Activated CD4-positive, alpha-beta T cell treated with anti-CD3 and anti-CD28 coated beads, Interleukin-2, amount 10 ng/mL, durations not matched to agents 24 days and 14 days (primary cell): ENCODE measurements at regions not wholly inside any gene's neighbourhood (a gene's known extent, or its start where the extent isn't known, plus 50 kb on each side); places are given as distances from the start of the nearest gene placed in this dataset.
"Not testable (repeated sequence)": the region's sequence is repeated elsewhere in the genome, so short reads cannot be mapped to it uniquely, and the experiment has no call there.

Experiments used
- DNase-seq: peaks from one replicate; pipeline ENCODE4 v3.0.0; 2022
- H3K27ac Mint-ChIP-seq: one replicate; pipeline ENCODE4 v1.8.0; 2022; ENCODE audit warnings: mild to moderate bottlenecking, mixed read lengths
- H3K27me3 Mint-ChIP-seq: one replicate; pipeline ENCODE4 v1.8.0; 2022; ENCODE audit warnings: mixed read lengths
- H3K36me3 Mint-ChIP-seq: one replicate; pipeline ENCODE4 v1.8.0; 2022; ENCODE audit warnings: low read depth, mild to moderate bottlenecking, mixed read lengths
- H3K4me1 Mint-ChIP-seq: one replicate; pipeline ENCODE4 v1.8.0; 2021; ENCODE audit warnings: mixed read lengths
- H3K4me3 Mint-ChIP-seq: one replicate; pipeline ENCODE4 v1.8.0; 2022; ENCODE audit warnings: mild to moderate bottlenecking, moderate library complexity, mixed read lengths
- H3K9me3 Mint-ChIP-seq: one replicate; pipeline ENCODE4 v1.8.0; 2021; ENCODE audit warnings: mixed read lengths
- intact Hi-C: fragments of 100-400 bp; cut with micrococcal nuclease; formaldehyde crosslinking; loops from one replicate; pipeline ENCODE4 v1.15.1; 2023

DNA sequence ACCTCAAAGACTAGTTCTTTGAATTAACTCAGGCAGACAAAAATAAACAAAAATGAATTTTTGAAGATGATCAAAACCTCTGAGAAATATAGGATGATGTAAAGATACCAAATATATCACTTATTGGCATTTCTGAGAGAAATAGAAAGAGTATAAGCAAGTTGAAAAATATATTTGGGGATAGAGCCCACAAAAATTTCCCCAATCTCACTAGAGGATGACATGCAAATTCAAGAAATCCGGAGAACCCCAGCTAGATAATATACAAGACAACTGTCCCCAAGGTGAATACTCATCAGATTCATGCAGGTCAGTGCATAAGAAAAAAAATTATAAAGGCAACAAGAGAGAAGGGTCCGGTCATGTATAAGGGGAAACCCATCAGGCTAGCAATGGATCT is 129.1 kb downstream of the CXXC4 start:
- no peak overlapping the region for H3K27ac Mint-ChIP-seq
- no peaks in the 10 kb centered on the region for H3K36me3 Mint-ChIP-seq
- intact Hi-C loops, result no loop called here
- H3K9me3 Mint-ChIP-seq, result peaks cover 3% of the 10 kb centered on the region
- no peaks in the 10 kb centered on the region for H3K27me3 Mint-ChIP-seq
- no peak for DNase-seq
- no peaks in the 10 kb centered on the region for H3K4me1 Mint-ChIP-seq
- H3K4me3 Mint-ChIP-seq, result no peak overlapping the region

DNA sequence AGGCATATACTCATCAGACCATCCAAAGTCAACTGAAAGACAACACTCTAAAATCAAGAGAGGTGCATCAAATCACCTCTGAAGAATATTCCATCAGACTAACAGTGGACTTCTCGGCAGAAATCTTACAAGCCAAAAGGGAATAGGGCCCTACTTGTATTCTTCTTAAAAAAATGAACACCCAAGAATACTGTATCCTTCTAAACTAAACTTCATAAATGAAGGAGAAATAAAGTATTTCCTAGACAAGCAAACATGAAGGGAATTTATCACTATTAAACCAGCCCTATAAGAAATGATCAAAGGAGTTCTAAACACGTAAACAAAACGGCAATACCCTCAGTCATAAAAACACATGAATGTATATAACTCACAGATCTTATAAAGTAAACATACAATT is 141.2 kb downstream of the CXXC4 start:
- DNase-seq, result no peak
- intact Hi-C loops, result no loop called here
- Mint-ChIP-seq H3K27ac (no peak overlapping the region), H3K4me1 (no peaks in the 10 kb centered on the region), H3K36me3 (no peaks in the 10 kb centered on the region), H3K4me3 (no peak overlapping the region), H3K9me3 (no peaks in the 10 kb centered on the region), H3K27me3 (no peaks in the 10 kb centered on the region)

DNA sequence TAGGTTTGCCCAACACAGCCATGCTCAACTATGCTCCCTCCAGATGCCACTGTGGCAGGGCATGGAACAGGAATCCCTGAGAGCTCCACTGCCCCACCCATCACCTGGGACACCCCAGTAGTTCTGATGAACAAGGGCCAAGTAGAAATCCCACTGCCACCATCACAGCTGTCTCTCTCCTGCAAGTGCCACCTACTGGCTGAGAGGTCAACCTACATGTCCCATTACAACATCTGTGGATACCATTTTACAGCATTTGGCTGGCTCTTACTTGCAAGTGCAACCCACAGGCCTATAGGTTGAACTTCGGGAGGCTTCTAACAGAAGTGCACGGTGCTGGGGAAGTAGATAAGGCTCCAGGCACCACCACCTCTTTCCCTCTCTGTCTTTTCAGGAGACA is 142.5 kb downstream of the CXXC4 start:
- H3K4me3 Mint-ChIP-seq, result no peak overlapping the region
- no peak for DNase-seq
- no peaks in the 10 kb centered on the region for H3K4me1 Mint-ChIP-seq
- H3K9me3 Mint-ChIP-seq, result no peaks in the 10 kb centered on the region
- intact Hi-C loops, result no loop called here
- no peak overlapping the region for H3K27ac Mint-ChIP-seq
- no peaks in the 10 kb centered on the region for H3K36me3 Mint-ChIP-seq
- no peaks in the 10 kb centered on the region for H3K27me3 Mint-ChIP-seq

GRCh38 chr4:104351706-104352105 is 143.0 kb downstream of the CXXC4 start:
- no peaks in the 10 kb centered on the region for H3K9me3 Mint-ChIP-seq
- no peaks in the 10 kb centered on the region for H3K36me3 Mint-ChIP-seq
- no peaks in the 10 kb centered on the region for H3K4me1 Mint-ChIP-seq
- no peaks in the 10 kb centered on the region for H3K27me3 Mint-ChIP-seq
- intact Hi-C loops, result no loop called here
- no peak overlapping the region for H3K4me3 Mint-ChIP-seq
- H3K27ac Mint-ChIP-seq, result no peak overlapping the region
- no peak for DNase-seq

- Mint-ChIP-seq H3K36me3 (no peaks in the 10 kb centered on the region), H3K4me1 (no peaks in the 10 kb centered on the region), H3K4me3 (no peak overlapping the region), H3K9me3 (no peaks in the 10 kb centered on the region), H3K27me3 (no peaks in the 10 kb centered on the region), H3K27ac (no peak overlapping the region)
- intact Hi-C loops, result no loop called here
- DNase-seq, result no peak
Observed at GRCh38 chr4:104345598-104346242, 149.0 kb downstream of the CXXC4 start.

DNA sequence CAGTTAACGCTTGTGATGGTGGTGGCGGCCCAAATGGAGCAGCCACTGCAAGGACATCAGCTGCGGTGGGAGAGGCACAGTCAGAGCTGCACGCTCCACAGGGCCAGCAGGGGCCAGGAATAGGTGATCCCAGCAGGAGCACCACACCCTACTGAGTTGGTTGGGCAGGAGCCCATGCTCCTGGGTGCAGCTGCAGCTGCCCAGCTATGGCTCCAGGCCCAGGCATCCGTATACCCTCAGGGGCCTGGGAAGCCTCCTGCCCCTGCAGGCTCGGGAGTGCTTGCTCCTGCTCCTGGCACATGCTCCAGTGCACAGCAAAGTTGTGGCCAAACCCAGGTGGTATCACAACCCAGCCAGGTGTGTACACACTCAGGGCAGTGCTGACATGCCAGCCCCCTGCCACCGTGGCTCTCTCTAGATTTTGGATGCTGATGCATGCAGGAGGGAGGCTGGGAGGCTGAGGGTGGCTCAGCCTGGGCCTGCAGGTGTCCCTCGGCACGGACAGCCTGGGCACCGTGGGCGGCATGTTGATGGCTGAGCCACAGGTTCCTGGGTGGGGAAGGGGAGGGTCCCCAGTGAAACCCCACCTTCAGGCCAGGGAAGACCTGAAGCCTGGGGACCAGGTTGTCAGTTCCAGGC is 150.2 kb downstream of the CXXC4 start:
- intact Hi-C loops, result no loop called here
- H3K9me3 Mint-ChIP-seq, result no peaks in the 10 kb centered on the region
- H3K36me3 Mint-ChIP-seq, result no peaks in the 10 kb centered on the region
- H3K27ac Mint-ChIP-seq, result no peak overlapping the region
- no peak overlapping the region for H3K4me3 Mint-ChIP-seq
- no peak for DNase-seq
- H3K4me1 Mint-ChIP-seq, result no peaks in the 10 kb centered on the region
- no peaks in the 10 kb centered on the region for H3K27me3 Mint-ChIP-seq

GRCh38 chr4:104334410-104334809 is 160.3 kb downstream of the CXXC4 start:
- DNase-seq, result no peak
- Mint-ChIP-seq H3K27ac (no peak overlapping the region), H3K4me1 (no peaks in the 10 kb centered on the region), H3K4me3 (no peak overlapping the region), H3K27me3 (no peaks in the 10 kb centered on the region), H3K36me3 (no peaks in the 10 kb centered on the region), H3K9me3 (peaks cover 10% of the 10 kb centered on the region)
- intact Hi-C loops, result no loop called here

DNA sequence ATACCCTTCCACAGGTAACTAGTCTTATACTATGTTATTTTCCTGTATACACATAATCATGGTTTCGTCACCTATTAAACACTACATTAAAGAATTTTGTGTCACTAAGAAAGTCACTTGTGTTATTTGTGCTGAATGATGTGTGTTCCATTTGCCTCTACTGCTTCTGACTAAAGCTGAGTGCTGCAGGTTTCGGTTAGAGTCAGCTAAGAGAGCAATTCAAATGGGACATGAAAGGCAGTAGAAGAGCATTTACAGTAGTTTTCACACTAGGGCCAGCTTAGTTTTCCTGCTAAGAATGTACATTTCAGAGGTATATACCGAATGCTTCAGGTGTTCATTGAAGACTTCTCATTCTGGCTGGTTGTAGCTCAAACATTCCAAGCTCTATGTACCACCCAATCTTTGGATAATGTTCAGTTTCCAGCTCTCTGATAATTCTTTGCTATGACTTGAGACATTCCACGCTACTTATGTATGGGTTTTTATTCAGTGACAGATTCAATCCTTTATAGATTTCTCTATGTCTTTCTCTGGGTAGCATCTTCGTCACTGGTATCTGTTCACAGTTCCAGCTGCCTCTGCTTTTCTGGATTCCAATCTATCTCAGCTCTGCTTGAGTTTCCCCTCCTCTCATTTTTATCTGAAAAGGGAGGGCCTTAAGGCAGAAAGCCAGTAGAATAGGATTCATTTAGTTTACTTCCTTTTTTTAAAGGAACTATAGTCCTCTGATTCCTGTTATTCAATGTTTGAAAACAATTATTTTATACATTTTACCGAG is 164.4 kb downstream of the CXXC4 start:
- Mint-ChIP-seq H3K27ac (no peak overlapping the region), H3K4me1 (no peaks in the 10 kb centered on the region), H3K27me3 (no peaks in the 10 kb centered on the region), H3K9me3 (peaks cover 16% of the 10 kb centered on the region), H3K36me3 (no peaks in the 10 kb centered on the region), H3K4me3 (no peak overlapping the region)
- DNase-seq, result no peak
- intact Hi-C loops, result no loop called here

DNA sequence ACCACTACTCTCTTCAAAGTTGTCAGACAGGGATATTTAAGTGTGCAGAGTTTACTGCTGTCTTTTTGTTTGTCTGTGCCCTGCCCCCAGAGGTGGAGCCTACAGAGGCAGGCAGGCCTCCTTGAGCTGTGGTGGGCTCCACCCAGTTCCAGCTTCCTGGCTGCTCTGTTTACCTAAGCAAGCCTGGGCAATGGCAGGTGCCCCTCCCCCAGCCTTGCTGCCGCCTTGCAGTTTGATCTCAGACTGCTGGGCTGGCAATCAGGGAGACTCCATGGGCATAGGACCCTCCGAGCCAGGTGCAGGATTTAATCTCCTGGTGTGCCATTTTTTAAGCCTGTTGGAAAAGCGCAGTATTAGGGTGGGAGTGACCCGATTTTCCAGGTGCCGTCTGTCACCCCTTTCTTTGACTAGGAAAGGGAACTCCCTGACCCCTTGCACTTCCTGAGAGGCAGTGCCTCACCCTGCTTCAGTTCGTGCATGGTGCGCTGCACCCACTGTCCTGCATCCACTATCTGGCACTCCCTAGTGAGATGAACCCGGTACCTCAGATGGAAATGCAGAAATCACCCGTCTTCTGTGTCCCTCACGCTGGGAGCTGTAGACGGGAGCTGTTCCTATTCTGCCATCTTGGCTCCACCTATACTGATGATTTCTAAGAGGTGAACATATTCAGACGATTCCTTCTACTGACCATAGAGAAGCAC is 167.6 kb downstream of the CXXC4 start:
- H3K36me3 Mint-ChIP-seq, H3K4me3 Mint-ChIP-seq, H3K9me3 Mint-ChIP-seq, H3K4me1 Mint-ChIP-seq, intact Hi-C loops, DNase-seq, H3K27me3 Mint-ChIP-seq, H3K27ac Mint-ChIP-seq: not testable (repeated sequence)

- H3K4me3 Mint-ChIP-seq, result no peak overlapping the region
- H3K27ac Mint-ChIP-seq, result no peak overlapping the region
- H3K4me1 Mint-ChIP-seq, result no peaks in the 10 kb centered on the region
- DNase-seq, result no peak
- H3K9me3 Mint-ChIP-seq, result no peaks in the 10 kb centered on the region
- intact Hi-C loops, result no loop called here
- H3K36me3 Mint-ChIP-seq, result no peaks in the 10 kb centered on the region
- H3K27me3 Mint-ChIP-seq, result no peaks in the 10 kb centered on the region
Observed at GRCh38 chr4:104302731-104303130, 192.0 kb downstream of the CXXC4 start.

GRCh38 chr4:104294811-104295210 is 199.9 kb downstream of the CXXC4 start:
- no peaks in the 10 kb centered on the region for H3K36me3 Mint-ChIP-seq
- no peaks in the 10 kb centered on the region for H3K4me1 Mint-ChIP-seq
- no peaks in the 10 kb centered on the region for H3K27me3 Mint-ChIP-seq
- intact Hi-C loops, result no loop called here
- no peak overlapping the region for H3K4me3 Mint-ChIP-seq
- H3K9me3 Mint-ChIP-seq, result no peaks in the 10 kb centered on the region
- DNase-seq, result no peak
- H3K27ac Mint-ChIP-seq, result no peak overlapping the region

- H3K9me3 Mint-ChIP-seq, result peaks cover 5% of the 10 kb centered on the region
- no peaks in the 10 kb centered on the region for H3K36me3 Mint-ChIP-seq
- no peak overlapping the region for H3K27ac Mint-ChIP-seq
- intact Hi-C loops, result no loop called here
- no peak overlapping the region for H3K4me3 Mint-ChIP-seq
- DNase-seq, result no peak
- no peaks in the 10 kb centered on the region for H3K4me1 Mint-ChIP-seq
- no peaks in the 10 kb centered on the region for H3K27me3 Mint-ChIP-seq
Observed at GRCh38 chr4:104286867-104287266, 207.8 kb downstream of the CXXC4 start.

GRCh38 chr4:104283303-104283702 is 211.4 kb downstream of the CXXC4 start:
- no peaks in the 10 kb centered on the region for H3K4me1 Mint-ChIP-seq

DNA sequence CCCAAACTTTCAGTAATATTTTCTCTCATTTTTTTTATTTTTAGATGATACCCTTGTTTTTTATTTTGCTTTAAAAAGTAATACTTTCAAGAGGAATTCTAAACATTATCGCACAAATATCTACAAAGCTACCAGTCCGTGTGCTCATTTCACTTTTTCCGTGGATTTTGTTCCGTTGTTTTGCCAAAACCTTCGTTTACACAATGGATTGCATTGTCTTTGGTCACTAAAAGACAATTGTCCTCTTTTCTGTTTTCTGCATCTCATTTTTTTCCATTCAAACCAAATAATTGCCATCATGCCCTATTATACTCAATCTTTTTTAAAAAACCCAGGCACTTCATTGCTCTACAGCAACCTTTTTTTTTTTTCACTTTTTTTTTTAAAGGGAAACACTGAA is 214.9 kb downstream of the CXXC4 start:
- H3K27ac Mint-ChIP-seq, result no peak overlapping the region
- DNase-seq, result no peak
- intact Hi-C loops, result no loop called here
- no peaks in the 10 kb centered on the region for H3K9me3 Mint-ChIP-seq
- H3K27me3 Mint-ChIP-seq, result no peaks in the 10 kb centered on the region
- H3K4me1 Mint-ChIP-seq, result no peaks in the 10 kb centered on the region
- H3K36me3 Mint-ChIP-seq, result no peaks in the 10 kb centered on the region
- no peak overlapping the region for H3K4me3 Mint-ChIP-seq

More at GRCh38 chr4:104283303-104283702, 211.4 kb downstream of the CXXC4 start:
- Mint-ChIP-seq H3K27me3 (no peaks in the 10 kb centered on the region), H3K36me3 (no peaks in the 10 kb centered on the region), H3K9me3 (peaks cover 5% of the 10 kb centered on the region), H3K27ac (no peak overlapping the region), H3K4me3 (no peak overlapping the region)
- no peak for DNase-seq
- intact Hi-C loops, result no loop called here
